ENCODE measurements at regions not wholly inside any gene's neighbourhood (a gene's known extent, or its start where the extent isn't known, plus 50 kb on each side); places are given as distances from the start of the nearest gene placed in this dataset.
"Not testable (repeated sequence)": the region's sequence is repeated elsewhere in the genome, so short reads cannot be mapped to it uniquely, and the experiment has no call there.

DNA sequence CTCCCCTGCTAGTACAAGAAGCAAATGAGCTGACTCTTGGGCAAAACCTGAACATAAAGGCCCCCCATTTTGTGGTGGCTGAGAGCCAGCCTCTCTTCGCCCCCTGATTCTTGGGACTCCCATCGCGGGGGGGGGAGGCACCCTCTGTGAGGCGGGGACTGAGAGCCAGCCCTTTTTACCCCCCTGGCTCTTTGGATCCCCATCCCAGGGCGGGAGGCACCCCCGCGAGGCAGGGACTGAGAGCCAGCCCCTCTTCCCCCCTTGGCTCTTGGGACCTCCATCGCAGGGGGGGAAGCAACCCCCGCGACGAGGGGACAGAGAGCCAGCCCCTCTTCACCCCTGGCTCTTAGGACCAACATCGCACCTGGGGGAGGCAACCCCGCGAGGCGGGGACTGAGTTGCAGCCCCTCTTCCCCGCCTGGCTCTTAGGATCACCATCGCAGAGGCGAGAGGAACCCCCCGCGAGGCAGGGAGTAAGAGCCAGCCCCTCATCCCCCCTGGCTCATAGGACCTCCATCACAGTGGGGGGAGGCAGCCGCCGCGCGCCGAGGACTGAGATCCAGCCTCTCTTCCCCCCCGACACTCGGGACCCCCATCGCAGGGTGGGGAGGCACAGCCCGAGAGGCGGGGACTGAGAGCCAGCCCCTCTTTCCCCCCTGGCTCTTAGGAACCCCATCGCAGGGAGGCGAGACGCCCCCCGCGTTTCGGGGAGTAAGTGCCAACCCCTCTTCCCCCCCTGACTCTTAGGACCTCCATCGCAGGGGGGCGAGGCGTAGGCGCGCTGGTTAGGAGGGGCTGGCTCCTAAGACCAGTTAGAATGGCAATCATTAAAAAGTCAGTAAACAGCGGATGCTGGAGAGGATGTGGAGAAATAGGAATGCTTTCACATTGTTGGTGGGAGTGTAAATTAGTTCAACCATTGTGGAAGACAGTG is 2428.4 kb upstream of the PCDH20 start:
- no peak for DNase-seq

DNA sequence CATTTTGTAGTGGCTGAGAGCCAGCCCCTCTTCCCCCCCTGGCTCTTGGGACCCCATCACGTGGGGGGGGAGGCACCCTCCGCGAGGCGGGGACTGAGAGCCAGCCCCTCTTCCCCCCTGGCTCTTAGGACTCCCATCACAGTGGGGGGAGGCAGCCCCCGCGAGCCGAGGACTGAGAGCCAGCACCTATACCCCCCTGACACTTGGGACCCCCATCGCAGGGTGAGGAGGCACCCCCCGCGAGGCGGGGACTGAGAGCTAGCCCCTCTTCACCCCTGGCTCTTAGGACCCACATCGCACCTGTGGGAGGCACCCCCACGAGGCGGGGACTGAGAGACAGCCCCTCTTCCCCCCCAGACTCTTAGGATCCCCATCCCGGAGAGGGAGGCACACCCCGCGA is 2426.5 kb upstream of the PCDH20 start:
- no peak for DNase-seq

- no peak for DNase-seq
These were observed 2425.1 kb upstream of the PCDH20 start for GRCh38 chr13:63840551-63841421.

DNA sequence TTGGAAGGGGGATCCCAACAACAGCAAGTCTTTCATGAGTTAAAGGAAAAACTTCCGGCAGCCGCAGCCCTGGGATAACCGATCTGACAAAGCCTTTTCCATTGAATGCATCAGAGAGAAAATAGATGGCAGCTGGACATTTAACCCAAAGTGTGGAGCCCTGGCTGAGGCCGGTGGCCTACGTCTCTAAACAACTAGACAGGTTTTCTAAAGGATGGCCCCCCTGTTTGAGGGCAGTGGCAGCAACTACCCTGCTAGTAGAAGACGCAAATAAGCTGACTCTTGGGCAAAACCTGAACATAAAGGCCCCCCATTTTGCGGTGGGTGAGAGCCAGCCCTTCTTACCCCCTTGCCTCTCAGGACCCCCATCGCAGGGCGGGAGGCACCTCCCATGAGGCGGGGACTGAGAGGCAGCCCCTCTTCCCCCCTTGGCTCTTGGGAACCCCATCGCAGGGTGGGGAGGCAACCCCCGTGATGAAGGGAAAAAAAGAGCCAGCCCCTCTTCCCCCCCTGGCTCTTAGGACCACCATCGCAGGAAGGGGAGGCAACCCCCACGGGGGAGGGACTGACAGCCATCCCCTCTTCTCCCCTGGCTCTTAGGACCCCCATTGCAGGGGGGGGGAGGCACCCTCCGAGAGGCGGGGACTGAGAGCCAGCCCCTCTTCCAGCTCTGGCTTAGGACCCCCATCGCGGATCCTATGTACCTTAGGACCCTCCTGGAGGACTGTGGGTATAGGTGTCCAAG is 2422.9 kb upstream of the PCDH20 start:
- no peak for DNase-seq

GRCh38 chr13:63837701-63838100 is 2422.1 kb upstream of the PCDH20 start:
- not testable (repeated sequence) for DNase-seq

DNA sequence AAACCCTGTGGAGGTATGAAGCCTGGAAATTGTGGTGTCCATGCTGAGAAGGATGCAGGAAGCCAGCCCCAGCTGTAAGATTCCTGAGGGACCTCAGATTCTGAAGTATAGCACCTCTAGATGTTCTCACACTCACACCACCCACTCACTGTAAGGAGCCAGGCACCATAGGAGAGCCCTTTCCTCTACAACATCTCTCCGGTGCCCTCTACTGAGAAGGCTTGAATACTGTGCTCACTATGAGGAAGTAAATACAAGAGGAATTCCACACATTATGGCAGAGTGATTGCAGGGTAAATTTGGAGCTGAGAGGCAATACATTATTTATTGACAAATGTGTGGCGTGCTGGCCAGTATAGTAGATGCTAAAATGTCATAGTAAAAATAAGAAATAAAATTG is 2414.0 kb upstream of the PCDH20 start:
- not testable (repeated sequence) for DNase-seq

DNA sequence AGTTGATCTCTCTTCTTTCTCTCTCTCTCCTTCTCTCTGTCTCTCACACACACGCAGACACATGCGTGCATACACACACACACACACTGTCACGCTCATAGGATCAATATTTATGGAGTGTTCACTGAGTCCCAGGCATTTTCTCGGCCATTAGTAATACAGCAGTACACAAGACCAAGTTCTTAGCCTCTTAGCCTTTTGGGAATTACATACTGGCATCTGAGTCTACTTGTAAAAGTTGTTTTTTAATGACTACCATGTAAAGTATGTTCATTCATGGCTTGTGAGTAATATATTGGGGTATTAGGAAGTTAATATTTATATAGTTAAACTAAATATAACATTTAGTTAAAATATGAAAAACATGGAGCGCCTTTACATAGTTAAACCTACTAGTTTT is 2406.1 kb upstream of the PCDH20 start:
- DNase-seq: not testable (repeated sequence)

DNA sequence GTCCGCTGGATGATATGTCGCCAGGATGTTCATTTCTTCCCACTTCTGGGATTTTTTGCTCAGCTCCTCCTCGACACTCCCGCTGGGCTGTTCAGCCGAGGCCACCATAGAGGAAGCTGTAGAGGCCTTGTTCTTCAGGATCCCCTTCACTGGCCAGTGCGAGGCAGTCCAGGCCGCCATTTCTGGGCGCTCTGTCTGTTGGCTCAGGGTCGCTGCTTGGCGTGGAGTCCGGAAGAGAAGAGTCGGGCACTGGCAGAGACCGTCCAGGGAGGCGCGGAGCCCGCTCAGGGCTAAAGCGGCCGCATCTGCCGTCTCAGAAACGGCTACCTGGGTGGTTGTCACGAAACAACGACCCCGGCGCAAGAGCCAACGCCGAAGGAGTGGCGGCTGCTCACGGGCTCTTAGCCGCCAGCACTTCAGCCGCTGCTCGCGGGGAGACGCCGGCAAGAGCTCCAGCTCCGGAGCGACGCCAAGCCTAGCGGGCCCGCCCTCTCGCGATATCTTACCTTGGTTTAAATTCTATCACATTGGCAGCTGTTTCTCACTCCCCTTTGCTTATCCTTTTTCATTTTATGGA is 2395.9 kb upstream of the PCDH20 start:
- not testable (repeated sequence) for DNase-seq

- DNase-seq: not testable (repeated sequence)
These were observed 2375.5 kb upstream of the PCDH20 start for GRCh38 chr13:63791134-63791533.

GRCh38 chr13:63774133-63774532 is 2358.5 kb upstream of the PCDH20 start:
- no peak for DNase-seq

DNA sequence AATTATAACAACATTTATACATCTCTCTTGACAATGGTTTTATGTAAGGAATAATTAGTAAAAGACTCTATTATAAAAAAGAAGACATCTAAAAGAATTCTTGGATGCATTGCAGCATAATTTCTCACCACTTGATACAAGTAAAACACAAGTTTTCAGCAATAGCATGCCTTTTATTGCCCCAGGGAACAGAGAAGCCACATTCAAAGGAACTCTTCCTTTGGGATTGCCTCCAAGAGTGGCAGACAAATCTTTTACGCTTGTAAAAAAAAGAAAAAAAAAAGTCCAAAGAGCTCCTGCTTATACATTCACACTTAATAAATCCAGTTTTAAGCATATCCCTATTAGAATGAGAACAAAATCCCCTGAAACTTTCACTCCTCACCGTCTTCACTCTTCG is 2357.8 kb upstream of the PCDH20 start:
- DNase-seq: no peak

DNA sequence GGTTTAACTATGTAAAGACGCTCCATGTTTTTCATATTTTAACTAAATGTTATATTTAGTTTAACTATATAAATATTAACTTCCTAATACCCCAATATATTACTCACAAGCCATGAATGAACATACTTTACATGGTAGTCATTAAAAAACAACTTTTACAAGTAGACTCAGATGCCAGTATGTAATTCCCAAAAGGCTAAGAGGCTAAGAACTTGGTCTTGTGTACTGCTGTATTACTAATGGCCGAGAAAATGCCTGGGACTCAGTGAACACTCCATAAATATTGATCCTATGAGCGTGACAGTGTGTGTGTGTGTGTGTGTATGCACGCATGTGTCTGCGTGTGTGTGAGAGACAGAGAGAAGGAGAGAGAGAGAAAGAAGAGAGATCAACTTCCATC is 2342.0 kb upstream of the PCDH20 start:
- not testable (repeated sequence) for DNase-seq

DNA sequence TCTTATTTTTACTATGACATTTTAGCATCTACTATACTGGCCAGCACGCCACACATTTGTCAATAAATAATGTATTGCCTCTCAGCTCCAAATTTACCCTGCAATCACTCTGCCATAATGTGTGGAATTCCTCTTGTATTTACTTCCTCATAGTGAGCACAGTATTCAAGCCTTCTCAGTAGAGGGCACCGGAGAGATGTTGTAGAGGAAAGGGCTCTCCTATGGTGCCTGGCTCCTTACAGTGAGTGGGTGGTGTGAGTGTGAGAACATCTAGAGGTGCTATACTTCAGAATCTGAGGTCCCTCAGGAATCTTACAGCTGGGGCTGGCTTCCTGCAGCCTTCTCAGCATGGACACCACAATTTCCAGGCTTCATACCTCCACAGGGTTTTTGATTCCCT is 2334.2 kb upstream of the PCDH20 start:
- not testable (repeated sequence) for DNase-seq

DNA sequence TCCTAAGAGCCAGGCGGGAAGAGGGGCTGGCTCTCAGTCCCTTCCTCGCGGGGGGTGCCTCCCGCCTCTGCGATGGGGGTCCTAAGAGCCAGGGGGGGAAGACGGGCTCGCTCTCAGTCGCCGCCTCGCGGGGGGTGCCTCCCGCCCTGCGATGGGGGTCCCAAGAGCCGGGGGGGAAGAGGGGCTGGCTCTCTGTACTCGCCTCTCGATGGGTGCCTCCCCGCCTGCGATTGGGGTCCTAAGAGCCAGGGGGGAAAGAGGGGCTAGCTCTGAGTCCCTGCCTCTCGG is 2326.1 kb upstream of the PCDH20 start:
- DNase-seq: not testable (repeated sequence)

- DNase-seq: no peak
These were observed 2325.6 kb upstream of the PCDH20 start for GRCh38 chr13:63741029-63741813.

- not testable (repeated sequence) for DNase-seq
These were observed 2323.6 kb upstream of the PCDH20 start for GRCh38 chr13:63739112-63739735.

GRCh38 chr13:63737418-63737817 is 2321.8 kb upstream of the PCDH20 start:
- no peak for DNase-seq

- no peak for DNase-seq
These were observed 2316.2 kb upstream of the PCDH20 start for GRCh38 chr13:63731896-63732295.

- not testable (repeated sequence) for DNase-seq
These were observed 2296.5 kb upstream of the PCDH20 start for GRCh38 chr13:63712159-63712558.

GRCh38 chr13:63706751-63707150 is 2291.1 kb upstream of the PCDH20 start:
- DNase-seq: no peak

GRCh38 chr13:63704521-63704920 is 2288.9 kb upstream of the PCDH20 start:
- no peak for DNase-seq

Measured in CD4-positive, alpha-beta T cell treated with Interleukin-12 subunit alpha and Interleukin-12 subunit beta, for 1 hour (primary cell).